ENCODE measurements at regions not wholly inside any gene's neighbourhood (a gene's known extent, or its start where the extent isn't known, plus 50 kb on each side); places are given as distances from the start of the nearest gene placed in this dataset.
"Not testable (repeated sequence)": the region's sequence is repeated elsewhere in the genome, so short reads cannot be mapped to it uniquely, and the experiment has no call there.

GRCh38 chr6:2324166-2324953, 79.0 kb upstream of the GMDS start:
- DNase-seq = no peak
- Mint-ChIP-seq H3K27ac (no peak overlapping the region), H3K27me3 (no peaks in the 10 kb centered on the region), H3K4me1 (no peaks in the 10 kb centered on the region), H3K4me3 (no peak overlapping the region), H3K36me3 (ENCODE audit: low read depth) (peaks cover 10% of the 10 kb centered on the region)
- H3K9me3 ChIP-seq (ENCODE audit: control insufficient read depth, low read length, poor library complexity, severe bottlenecking) = peaks cover 10% of the 10 kb centered on the region
- ATAC-seq = no peak

GRCh38 chr6:2317498-2317897, 72.1 kb upstream of the GMDS start:
- not testable (repeated sequence) for H3K4me1 Mint-ChIP-seq; H3K27me3 Mint-ChIP-seq; H3K4me3 Mint-ChIP-seq; H3K9me3 ChIP-seq (ENCODE audit: control insufficient read depth, low read length, poor library complexity, severe bottlenecking); DNase-seq; H3K27ac Mint-ChIP-seq; H3K36me3 Mint-ChIP-seq (ENCODE audit: low read depth); ATAC-seq

- no peak overlapping the region for H3K27ac Mint-ChIP-seq
- H3K27me3 Mint-ChIP-seq = no peaks in the 10 kb centered on the region
- ATAC-seq (no peak), DNase-seq (no peak)
- no peaks in the 10 kb centered on the region for H3K4me1 Mint-ChIP-seq
- H3K4me3 Mint-ChIP-seq = no peak overlapping the region
- peaks cover 5% of the 10 kb centered on the region for H3K36me3 Mint-ChIP-seq (ENCODE audit: low read depth)
- no peaks in the 10 kb centered on the region for H3K9me3 ChIP-seq (ENCODE audit: control insufficient read depth, low read length, poor library complexity, severe bottlenecking)
Observed at GRCh38 chr6:2314641-2315040, 69.2 kb upstream of the GMDS start.

- DNase-seq (no peak), ATAC-seq (no peak)
- H3K9me3 ChIP-seq (ENCODE audit: control insufficient read depth, low read length, poor library complexity, severe bottlenecking) = no peaks in the 10 kb centered on the region
- no peaks in the 10 kb centered on the region for H3K36me3 Mint-ChIP-seq (ENCODE audit: low read depth)
- no peaks in the 10 kb centered on the region for H3K27me3 Mint-ChIP-seq
- H3K27ac Mint-ChIP-seq = no peak overlapping the region
- H3K4me1 Mint-ChIP-seq = no peaks in the 10 kb centered on the region
- H3K4me3 Mint-ChIP-seq = no peak overlapping the region
Observed at GRCh38 chr6:2310042-2310441, 64.6 kb upstream of the GMDS start.

GRCh38 chr6:2309122-2309521, 63.7 kb upstream of the GMDS start:
- no peak for DNase-seq
- Mint-ChIP-seq H3K4me1 (no peaks in the 10 kb centered on the region), H3K27me3 (no peaks in the 10 kb centered on the region), H3K27ac (no peak overlapping the region), H3K4me3 (no peak overlapping the region), H3K36me3 (ENCODE audit: low read depth) (no peaks in the 10 kb centered on the region)
- H3K9me3 ChIP-seq (ENCODE audit: control insufficient read depth, low read length, poor library complexity, severe bottlenecking) = no peaks in the 10 kb centered on the region
- ATAC-seq = no peak

GRCh38 chr6:2307799-2308198, 62.4 kb upstream of the GMDS start:
- Mint-ChIP-seq H3K36me3 (ENCODE audit: low read depth) (no peaks in the 10 kb centered on the region), H3K4me3 (no peak overlapping the region), H3K4me1 (no peaks in the 10 kb centered on the region), H3K27ac (no peak overlapping the region), H3K27me3 (no peaks in the 10 kb centered on the region)
- ATAC-seq (no peak), DNase-seq (no peak)
- no peaks in the 10 kb centered on the region for H3K9me3 ChIP-seq (ENCODE audit: control insufficient read depth, low read length, poor library complexity, severe bottlenecking)

- no peak for DNase-seq
- Mint-ChIP-seq H3K36me3 (ENCODE audit: low read depth) (no peaks in the 10 kb centered on the region), H3K4me3 (no peak overlapping the region), H3K27ac (no peak overlapping the region), H3K27me3 (no peaks in the 10 kb centered on the region), H3K4me1 (no peaks in the 10 kb centered on the region)
- ATAC-seq = no peak
- H3K9me3 ChIP-seq (ENCODE audit: control insufficient read depth, low read length, poor library complexity, severe bottlenecking) = no peaks in the 10 kb centered on the region
Observed at GRCh38 chr6:2305951-2306350, 60.5 kb upstream of the GMDS start.

GRCh38 chr6:2302482-2302881, 57.1 kb upstream of the GMDS start:
- not testable (repeated sequence) for H3K9me3 ChIP-seq (ENCODE audit: control insufficient read depth, low read length, poor library complexity, severe bottlenecking); DNase-seq; H3K4me1 Mint-ChIP-seq; H3K27ac Mint-ChIP-seq; H3K27me3 Mint-ChIP-seq; ATAC-seq; H3K4me3 Mint-ChIP-seq; H3K36me3 Mint-ChIP-seq (ENCODE audit: low read depth)

GRCh38 chr6:2296781-2297180, 51.4 kb upstream of the GMDS start:
- Mint-ChIP-seq H3K4me3 (no peak overlapping the region), H3K27me3 (no peaks in the 10 kb centered on the region), H3K36me3 (ENCODE audit: low read depth) (no peaks in the 10 kb centered on the region), H3K4me1 (no peaks in the 10 kb centered on the region), H3K27ac (no peak overlapping the region)
- ATAC-seq (no peak), DNase-seq (no peak)
- H3K9me3 ChIP-seq (ENCODE audit: control insufficient read depth, low read length, poor library complexity, severe bottlenecking) = peaks cover 10% of the 10 kb centered on the region

All from T-helper 17 cell (primary cell).